ENCODE measurements at regions not wholly inside any gene's neighbourhood (a gene's known extent, or its start where the extent isn't known, plus 50 kb on each side); places are given as distances from the start of the nearest gene placed in this dataset.

GRCh38 chr2:71782323-71782722 is 329.0 kb downstream of the DYSF start:
- TF ChIP-seq EZH2phosphoT487 (IDR thresholded peaks at IDR 0.05; ENCODE audit: insufficient read depth, low read depth) (no peak), EZH2 (IDR thresholded peaks at IDR 0.05; ENCODE audit: insufficient read depth, poor library complexity, severe bottlenecking) (no peak)
- Histone ChIP-seq H2AFZ (no peak overlapping the region), H3K27me3 (replicated peaks; ENCODE audit: insufficient read depth) (no peaks in the 10 kb centered on the region), H3K9me2 (ENCODE audit: insufficient read depth) (no peaks in the 10 kb centered on the region), H4K20me1 (ENCODE audit: insufficient read depth) (no peaks in the 10 kb centered on the region), H3K9ac (no peak overlapping the region), H3K4me1 (ENCODE audit: insufficient read depth) (peaks cover 33% of the 10 kb centered on the region), H3K36me3 (ENCODE audit: low read depth) (no peaks in the 10 kb centered on the region), H3K27ac (no peak overlapping the region), H3K79me2 (ENCODE audit: insufficient read depth) (no peaks in the 10 kb centered on the region), H3K4me2 (ENCODE audit: unreplicated experiment) (no peak overlapping the region), H3K4me3 (no peak overlapping the region), H3K9me3 (ENCODE audit: low read depth) (no peaks in the 10 kb centered on the region), H3F3A (ENCODE audit: insufficient read depth) (peaks cover 11% of the 10 kb centered on the region; the same call in 1 of the 2 replicates)
- in situ Hi-C loops (cut with MboI), result loop anchor here (10.0 kb wide), 1 partner anchor 168 kb away; no protein-coding TSS in a partner anchor
- WGBS, 2 experiments (ENCODE audit: low coverage in 1 of 2, low lambda C conversion rate in 2 of 2, missing lambda C conversion rate in 2 of 2), result 72 to 82% methylated on average over 3 of the region's 3 CpGs
- no peak for DNase-seq

GRCh38 chr2:71781695-71782228 is 328.4 kb downstream of the DYSF start:
- in situ Hi-C loops (cut with MboI), result loop anchor here (10.0 kb wide), 1 partner anchor 167 kb away; no protein-coding TSS in a partner anchor

GRCh38 chr2:71780162-71780561 is 326.8 kb downstream of the DYSF start:
- no peaks in the 10 kb centered on the region for H4K20me1 ChIP-seq (ENCODE audit: insufficient read depth)
- no peak overlapping the region for H2AFZ ChIP-seq
- no peak for DNase-seq
- WGBS, 2 experiments (ENCODE audit: low coverage in 1 of 2, low lambda C conversion rate in 2 of 2, missing lambda C conversion rate in 2 of 2), result 82 to 87% methylated on average over 7 of the region's 7 CpGs
- H3K79me2 ChIP-seq (ENCODE audit: insufficient read depth), result no peaks in the 10 kb centered on the region
- TF ChIP-seq EZH2phosphoT487 (IDR thresholded peaks at IDR 0.05; ENCODE audit: insufficient read depth, low read depth) (no peak), EZH2 (IDR thresholded peaks at IDR 0.05; ENCODE audit: insufficient read depth, poor library complexity, severe bottlenecking) (no peak)
- no peaks in the 10 kb centered on the region for H3K36me3 ChIP-seq (ENCODE audit: low read depth)
- H3F3A ChIP-seq (ENCODE audit: insufficient read depth), result peaks cover 11% of the 10 kb centered on the region; the same call in 1 of the 2 replicates
- no peaks in the 10 kb centered on the region for H3K9me3 ChIP-seq (ENCODE audit: low read depth)
- H3K9ac ChIP-seq, result no peak overlapping the region
- H3K4me1 ChIP-seq (ENCODE audit: insufficient read depth), result peaks cover 29% of the 10 kb centered on the region
- no peak overlapping the region for H3K4me2 ChIP-seq (ENCODE audit: unreplicated experiment)
- H3K4me3 ChIP-seq, result no peak overlapping the region
- in situ Hi-C loops (cut with MboI), result loop anchor here (10.0 kb wide), 1 partner anchor 165 kb away; no protein-coding TSS in a partner anchor
- H3K27ac ChIP-seq, result no peak overlapping the region
- no peaks in the 10 kb centered on the region for H3K27me3 ChIP-seq (replicated peaks; ENCODE audit: insufficient read depth)
- no peaks in the 10 kb centered on the region for H3K9me2 ChIP-seq (ENCODE audit: insufficient read depth)

More at GRCh38 chr2:71781695-71782228, 328.4 kb downstream of the DYSF start:
- TF ChIP-seq EZH2phosphoT487 (IDR thresholded peaks at IDR 0.05; ENCODE audit: insufficient read depth, low read depth) (no peak), EZH2 (IDR thresholded peaks at IDR 0.05; ENCODE audit: insufficient read depth, poor library complexity, severe bottlenecking) (no peak)
- 73 to 78% methylated on average over 5 of the region's 5 CpGs for WGBS, 2 experiments (ENCODE audit: low coverage in 1 of 2, low lambda C conversion rate in 2 of 2, missing lambda C conversion rate in 2 of 2)
- DNase-seq, result no peak
- H3K4me1 ChIP-seq (ENCODE audit: insufficient read depth), result peaks cover 33% of the 10 kb centered on the region
- no peak overlapping the region for H3K4me2 ChIP-seq (ENCODE audit: unreplicated experiment)
- no peak overlapping the region for H2AFZ ChIP-seq
- no peaks in the 10 kb centered on the region for H4K20me1 ChIP-seq (ENCODE audit: insufficient read depth)
- no peaks in the 10 kb centered on the region for H3K36me3 ChIP-seq (ENCODE audit: low read depth)
- H3K27ac ChIP-seq, result no peak overlapping the region
- H3F3A ChIP-seq (ENCODE audit: insufficient read depth), result peaks cover 11% of the 10 kb centered on the region; the same call in 1 of the 2 replicates
- H3K27me3 ChIP-seq (replicated peaks; ENCODE audit: insufficient read depth), result no peaks in the 10 kb centered on the region
- no peaks in the 10 kb centered on the region for H3K9me3 ChIP-seq (ENCODE audit: low read depth)
- no peak overlapping the region for H3K4me3 ChIP-seq
- H3K9me2 ChIP-seq (ENCODE audit: insufficient read depth), result no peaks in the 10 kb centered on the region
- no peaks in the 10 kb centered on the region for H3K79me2 ChIP-seq (ENCODE audit: insufficient read depth)
- no peak overlapping the region for H3K9ac ChIP-seq

- H2AFZ ChIP-seq, result no peak overlapping the region
- no peaks in the 10 kb centered on the region for H3K27me3 ChIP-seq (replicated peaks; ENCODE audit: insufficient read depth)
- H3K9ac ChIP-seq, result no peak overlapping the region
- H3K79me2 ChIP-seq (ENCODE audit: insufficient read depth), result no peaks in the 10 kb centered on the region
- H3K4me2 ChIP-seq (ENCODE audit: unreplicated experiment), result no peak overlapping the region
- no peak for DNase-seq
- H3K27ac ChIP-seq, result no peak overlapping the region
- no peak overlapping the region for H3K4me3 ChIP-seq
- in situ Hi-C loops (cut with MboI), result loop anchor here (10.0 kb wide), 1 partner anchor 165 kb away; no protein-coding TSS in a partner anchor
- H4K20me1 ChIP-seq (ENCODE audit: insufficient read depth), result no peaks in the 10 kb centered on the region
- H3K9me2 ChIP-seq (ENCODE audit: insufficient read depth), result no peaks in the 10 kb centered on the region
- no peaks in the 10 kb centered on the region for H3K36me3 ChIP-seq (ENCODE audit: low read depth)
- H3F3A ChIP-seq (ENCODE audit: insufficient read depth), result peaks cover 11% of the 10 kb centered on the region; the same call in 1 of the 2 replicates
- H3K9me3 ChIP-seq (ENCODE audit: low read depth), result no peaks in the 10 kb centered on the region
- peaks cover 24% of the 10 kb centered on the region for H3K4me1 ChIP-seq (ENCODE audit: insufficient read depth)
- no peak for TF ChIP-seq EZH2 (IDR thresholded peaks at IDR 0.05; ENCODE audit: insufficient read depth, poor library complexity, severe bottlenecking)
- no peak for TF ChIP-seq EZH2phosphoT487 (IDR thresholded peaks at IDR 0.05; ENCODE audit: insufficient read depth, low read depth)
These were observed 326.4 kb downstream of the DYSF start for GRCh38 chr2:71779774-71780105.

Data from GM23248 (cell line).